ENCODE measurements at regions not wholly inside any gene's neighbourhood (a gene's known extent, or its start where the extent isn't known, plus 50 kb on each side); places are given as distances from the start of the nearest gene placed in this dataset.

- Histone ChIP-seq H3K27ac (ENCODE audit: low read depth in 2 of 2, low read length in 2 of 2) (no peak overlapping the region), H3K36me3 (ENCODE audit: control insufficient read depth in 2 of 2, insufficient read depth in 2 of 2, low read length in 2 of 2) (no peaks in the 10 kb centered on the region), H3K9me3 (ENCODE audit: control insufficient read depth in 2 of 2, low read length in 2 of 2) (no peaks in the 10 kb centered on the region), H3K27me3 (ENCODE audit: control insufficient read depth in 2 of 2, insufficient read depth in 2 of 2, low read length in 2 of 2) (no peaks in the 10 kb centered on the region), H3K4me1 (ENCODE audit: control insufficient read depth in 2 of 2, insufficient read depth in 2 of 2, low read length in 2 of 2) (no peaks in the 10 kb centered on the region), H3K4me3 (ENCODE audit: low read length in 2 of 2) (no peak overlapping the region), H3K9ac (ENCODE audit: low read depth in 1 of 2, low read length in 2 of 2) (no peak overlapping the region)
Observed at GRCh38 chr5:54658010-54658409, 140.5 kb downstream of the SNX18 start.

GRCh38 chr5:54656261-54656728 is 138.7 kb downstream of the SNX18 start:
- Histone ChIP-seq H3K9ac (ENCODE audit: low read depth in 1 of 2, low read length in 2 of 2) (no peak overlapping the region), H3K27me3 (ENCODE audit: control insufficient read depth in 2 of 2, insufficient read depth in 2 of 2, low read length in 2 of 2) (no peaks in the 10 kb centered on the region), H3K36me3 (ENCODE audit: control insufficient read depth in 2 of 2, insufficient read depth in 2 of 2, low read length in 2 of 2) (no peaks in the 10 kb centered on the region), H3K27ac (ENCODE audit: low read depth in 2 of 2, low read length in 2 of 2) (no peak overlapping the region), H3K4me3 (ENCODE audit: low read length in 2 of 2) (no peak overlapping the region), H3K9me3 (ENCODE audit: control insufficient read depth in 2 of 2, low read length in 2 of 2) (no peaks in the 10 kb centered on the region), H3K4me1 (ENCODE audit: control insufficient read depth in 2 of 2, insufficient read depth in 2 of 2, low read length in 2 of 2) (no peaks in the 10 kb centered on the region)

DNA sequence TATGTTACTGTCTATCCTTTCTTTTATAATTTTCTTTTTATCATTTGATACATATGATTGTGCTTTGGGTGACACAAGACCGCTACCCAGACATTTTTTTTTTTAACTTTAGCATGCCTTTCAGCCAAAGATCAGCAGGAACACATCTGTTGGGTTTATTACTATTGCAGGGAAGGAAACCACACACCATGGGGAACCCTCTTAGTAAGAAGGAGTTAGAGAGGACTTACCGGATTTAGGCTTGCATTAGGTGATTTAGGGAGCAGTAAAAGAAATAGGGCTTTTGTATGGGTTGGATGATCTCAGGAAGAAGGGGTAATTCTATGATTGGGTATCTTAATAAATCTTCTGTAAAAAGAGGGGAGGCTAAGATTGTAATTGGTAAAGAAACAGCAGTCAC is 138.2 kb downstream of the SNX18 start:
- Histone ChIP-seq H3K4me1 (ENCODE audit: control insufficient read depth in 2 of 2, insufficient read depth in 2 of 2, low read length in 2 of 2) (no peaks in the 10 kb centered on the region), H3K9me3 (ENCODE audit: control insufficient read depth in 2 of 2, low read length in 2 of 2) (no peaks in the 10 kb centered on the region), H3K27me3 (ENCODE audit: control insufficient read depth in 2 of 2, insufficient read depth in 2 of 2, low read length in 2 of 2) (no peaks in the 10 kb centered on the region), H3K36me3 (ENCODE audit: control insufficient read depth in 2 of 2, insufficient read depth in 2 of 2, low read length in 2 of 2) (no peaks in the 10 kb centered on the region), H3K4me3 (ENCODE audit: low read length in 2 of 2) (no peak overlapping the region), H3K9ac (ENCODE audit: low read depth in 1 of 2, low read length in 2 of 2) (no peak overlapping the region), H3K27ac (ENCODE audit: low read depth in 2 of 2, low read length in 2 of 2) (no peak overlapping the region)

GRCh38 chr5:54655266-54655665 is 137.7 kb downstream of the SNX18 start:
- no peaks in the 10 kb centered on the region for H3K4me1 ChIP-seq (ENCODE audit: control insufficient read depth in 2 of 2, insufficient read depth in 2 of 2, low read length in 2 of 2)
- H3K27me3 ChIP-seq (ENCODE audit: control insufficient read depth in 2 of 2, insufficient read depth in 2 of 2, low read length in 2 of 2), result no peaks in the 10 kb centered on the region
- H3K27ac ChIP-seq (ENCODE audit: low read depth in 2 of 2, low read length in 2 of 2), result no peak overlapping the region
- no peaks in the 10 kb centered on the region for H3K9me3 ChIP-seq (ENCODE audit: control insufficient read depth in 2 of 2, low read length in 2 of 2)
- H3K4me3 ChIP-seq (ENCODE audit: low read length in 2 of 2), result no peak overlapping the region
- H3K36me3 ChIP-seq (ENCODE audit: control insufficient read depth in 2 of 2, insufficient read depth in 2 of 2, low read length in 2 of 2), result no peaks in the 10 kb centered on the region
- no peak overlapping the region for H3K9ac ChIP-seq (ENCODE audit: low read depth in 1 of 2, low read length in 2 of 2)

DNA sequence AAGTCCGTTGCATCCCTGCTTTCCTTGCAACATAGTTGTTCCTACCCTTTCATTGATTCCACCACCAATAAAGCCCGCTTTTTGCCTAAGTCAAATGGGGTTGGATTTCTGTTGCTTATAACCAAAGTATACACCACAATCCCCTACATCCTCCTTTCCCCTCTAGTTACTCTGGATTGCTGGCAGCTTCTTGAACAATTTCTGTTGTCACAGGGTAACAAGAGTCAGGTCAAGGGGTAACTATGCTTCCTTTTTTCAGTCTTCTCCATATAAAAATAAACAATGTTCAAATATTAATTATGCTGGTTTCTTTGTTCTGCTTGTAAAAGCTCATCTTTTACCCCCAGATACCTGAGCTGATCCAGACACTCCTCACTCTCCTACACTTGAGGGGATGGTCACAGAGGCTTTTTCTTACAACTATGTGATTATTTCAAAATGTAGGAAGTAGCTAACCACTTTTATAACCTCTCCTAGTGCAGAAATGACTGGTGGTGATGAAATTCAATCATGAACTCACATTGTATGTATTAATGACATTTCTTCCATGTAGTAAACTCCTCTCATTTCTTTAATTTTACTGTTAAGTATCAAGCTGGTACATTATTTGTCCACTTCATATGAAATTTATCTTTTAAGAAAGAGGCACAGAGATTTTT is 136.5 kb downstream of the SNX18 start:
- no peaks in the 10 kb centered on the region for H3K27me3 ChIP-seq (ENCODE audit: control insufficient read depth in 2 of 2, insufficient read depth in 2 of 2, low read length in 2 of 2)
- no peak overlapping the region for H3K9ac ChIP-seq (ENCODE audit: low read depth in 1 of 2, low read length in 2 of 2)
- no peaks in the 10 kb centered on the region for H3K36me3 ChIP-seq (ENCODE audit: control insufficient read depth in 2 of 2, insufficient read depth in 2 of 2, low read length in 2 of 2)
- no peak overlapping the region for H3K4me3 ChIP-seq (ENCODE audit: low read length in 2 of 2)
- H3K9me3 ChIP-seq (ENCODE audit: control insufficient read depth in 2 of 2, low read length in 2 of 2), result no peaks in the 10 kb centered on the region
- no peak overlapping the region for H3K27ac ChIP-seq (ENCODE audit: low read depth in 2 of 2, low read length in 2 of 2)
- H3K4me1 ChIP-seq (ENCODE audit: control insufficient read depth in 2 of 2, insufficient read depth in 2 of 2, low read length in 2 of 2), result no peaks in the 10 kb centered on the region

- H3K9me3 ChIP-seq (ENCODE audit: control insufficient read depth in 2 of 2, low read length in 2 of 2), result no peaks in the 10 kb centered on the region
- no peaks in the 10 kb centered on the region for H3K27me3 ChIP-seq (ENCODE audit: control insufficient read depth in 2 of 2, insufficient read depth in 2 of 2, low read length in 2 of 2)
- H3K9ac ChIP-seq (ENCODE audit: low read depth in 1 of 2, low read length in 2 of 2), result no peak overlapping the region
- H3K4me3 ChIP-seq (ENCODE audit: low read length in 2 of 2), result no peak overlapping the region
- peaks cover 4% of the 10 kb centered on the region in 2 donors for H3K4me1 ChIP-seq (ENCODE audit: control insufficient read depth in 2 of 2, insufficient read depth in 2 of 2, low read length in 2 of 2)
- H3K36me3 ChIP-seq (ENCODE audit: control insufficient read depth in 2 of 2, insufficient read depth in 2 of 2, low read length in 2 of 2), result no peaks in the 10 kb centered on the region
- H3K27ac ChIP-seq (ENCODE audit: low read depth in 2 of 2, low read length in 2 of 2), result no peak overlapping the region
Observed at GRCh38 chr5:54651482-54652076, 134.0 kb downstream of the SNX18 start.

DNA sequence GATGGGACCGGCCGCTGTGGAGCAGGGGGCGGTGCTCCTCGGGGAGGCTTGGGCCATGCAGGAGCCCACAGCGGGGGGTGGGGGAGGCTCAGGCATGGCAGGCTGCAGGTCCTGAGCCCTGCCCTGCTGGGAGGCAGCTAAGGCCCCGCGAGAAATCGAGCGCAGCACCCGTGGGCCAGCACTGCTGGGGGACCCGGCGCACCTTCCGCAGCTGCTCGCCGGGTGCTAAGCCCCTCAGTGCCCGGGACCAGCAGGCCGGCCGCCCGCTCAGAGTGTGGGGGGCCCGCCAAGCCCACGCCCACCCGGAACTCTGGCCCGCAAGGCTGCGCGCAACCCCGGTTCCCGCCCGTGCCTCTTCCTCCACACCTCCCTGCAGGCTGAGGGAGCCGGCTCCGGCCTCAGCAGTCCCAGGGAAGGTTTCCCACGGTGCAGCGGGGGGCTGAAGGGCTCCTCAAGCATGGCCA is 131.5 kb downstream of the SNX18 start:
- H3K9me3 ChIP-seq (ENCODE audit: control insufficient read depth in 2 of 2, low read length in 2 of 2), result no peaks in the 10 kb centered on the region
- H3K4me1 ChIP-seq (ENCODE audit: control insufficient read depth in 2 of 2, insufficient read depth in 2 of 2, low read length in 2 of 2), result peaks cover 4 to 12% of the 10 kb centered on the region in 2 donors
- H3K36me3 ChIP-seq (ENCODE audit: control insufficient read depth in 2 of 2, insufficient read depth in 2 of 2, low read length in 2 of 2), result no peaks in the 10 kb centered on the region
- no peak overlapping the region for H3K9ac ChIP-seq (ENCODE audit: low read depth in 1 of 2, low read length in 2 of 2)
- H3K27ac ChIP-seq (ENCODE audit: low read depth in 2 of 2, low read length in 2 of 2), result no peak overlapping the region
- no peak overlapping the region for H3K4me3 ChIP-seq (ENCODE audit: low read length in 2 of 2)
- no peaks in the 10 kb centered on the region for H3K27me3 ChIP-seq (ENCODE audit: control insufficient read depth in 2 of 2, insufficient read depth in 2 of 2, low read length in 2 of 2)

- H3K4me1 ChIP-seq (ENCODE audit: control insufficient read depth in 2 of 2, insufficient read depth in 2 of 2, low read length in 2 of 2), result peaks cover 4 to 12% of the 10 kb centered on the region in 2 donors
- peak overlapping the region in 1 of 2 donors; percentile 3 for H3K9ac ChIP-seq (ENCODE audit: low read depth in 1 of 2, low read length in 2 of 2)
- no peaks in the 10 kb centered on the region for H3K27me3 ChIP-seq (ENCODE audit: control insufficient read depth in 2 of 2, insufficient read depth in 2 of 2, low read length in 2 of 2)
- H3K36me3 ChIP-seq (ENCODE audit: control insufficient read depth in 2 of 2, insufficient read depth in 2 of 2, low read length in 2 of 2), result no peaks in the 10 kb centered on the region
- H3K9me3 ChIP-seq (ENCODE audit: control insufficient read depth in 2 of 2, low read length in 2 of 2), result no peaks in the 10 kb centered on the region
- H3K4me3 ChIP-seq (ENCODE audit: low read length in 2 of 2), result peak overlapping the region in 1 of 2 donors; percentile 39
- H3K27ac ChIP-seq (ENCODE audit: low read depth in 2 of 2, low read length in 2 of 2), result peak overlapping the region; percentile 53 to 80
Observed at GRCh38 chr5:54646356-54647101, 129.0 kb downstream of the SNX18 start.

DNA sequence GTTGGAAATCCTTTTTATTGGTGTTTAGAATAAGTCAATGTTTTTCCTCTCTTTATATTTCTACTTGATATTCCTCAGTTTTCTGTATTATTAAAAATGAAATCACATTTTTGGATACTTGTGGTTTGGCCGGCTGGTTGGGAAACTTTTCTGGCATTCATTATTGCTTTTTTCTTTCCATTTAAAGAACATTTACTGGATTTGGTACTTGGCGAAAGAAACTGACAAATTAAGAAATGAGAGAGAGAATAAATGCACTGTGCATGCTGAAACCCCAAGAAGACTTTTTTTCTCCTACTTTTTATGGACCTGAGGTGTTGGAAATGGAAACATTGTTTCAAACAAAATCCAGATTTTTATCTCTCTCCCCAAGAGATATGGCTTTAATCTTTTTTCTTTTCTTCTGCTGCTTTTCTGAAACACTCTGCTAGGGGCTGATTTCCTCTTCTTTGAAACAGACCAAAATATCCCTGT is 128.4 kb downstream of the SNX18 start:
- Histone ChIP-seq H3K27me3 (ENCODE audit: control insufficient read depth in 2 of 2, insufficient read depth in 2 of 2, low read length in 2 of 2) (no peaks in the 10 kb centered on the region), H3K4me3 (ENCODE audit: low read length in 2 of 2) (no peak overlapping the region), H3K4me1 (ENCODE audit: control insufficient read depth in 2 of 2, insufficient read depth in 2 of 2, low read length in 2 of 2) (peaks cover 4 to 12% of the 10 kb centered on the region in 2 donors), H3K27ac (ENCODE audit: low read depth in 2 of 2, low read length in 2 of 2) (peak overlapping the region in 1 of 2 donors; percentile 53), H3K36me3 (ENCODE audit: control insufficient read depth in 2 of 2, insufficient read depth in 2 of 2, low read length in 2 of 2) (no peaks in the 10 kb centered on the region), H3K9me3 (ENCODE audit: control insufficient read depth in 2 of 2, low read length in 2 of 2) (no peaks in the 10 kb centered on the region), H3K9ac (ENCODE audit: low read depth in 1 of 2, low read length in 2 of 2) (no peak overlapping the region)

DNA sequence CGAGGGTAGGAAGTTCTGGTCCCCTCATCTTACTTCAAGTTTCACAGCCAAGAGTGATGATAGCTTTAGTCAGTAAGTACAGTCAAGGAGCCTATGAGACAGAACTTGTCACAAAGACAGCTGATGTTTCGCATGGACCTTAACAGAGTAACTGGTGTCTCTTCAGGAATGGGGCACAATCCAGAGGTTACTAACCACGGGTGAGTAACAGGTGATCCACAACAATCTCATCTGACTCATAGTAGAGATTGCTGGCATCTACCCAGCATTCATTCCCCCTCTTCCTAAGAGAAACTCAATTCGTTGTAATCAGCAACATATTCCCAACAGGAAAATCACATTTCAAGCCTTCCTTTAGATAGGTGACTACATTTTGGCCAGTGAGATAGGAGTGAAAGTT is 126.7 kb downstream of the SNX18 start:
- Histone ChIP-seq H3K36me3 (ENCODE audit: control insufficient read depth in 2 of 2, insufficient read depth in 2 of 2, low read length in 2 of 2) (no peaks in the 10 kb centered on the region), H3K27me3 (ENCODE audit: control insufficient read depth in 2 of 2, insufficient read depth in 2 of 2, low read length in 2 of 2) (no peaks in the 10 kb centered on the region), H3K4me1 (ENCODE audit: control insufficient read depth in 2 of 2, insufficient read depth in 2 of 2, low read length in 2 of 2) (peaks cover 4 to 12% of the 10 kb centered on the region in 2 donors), H3K27ac (ENCODE audit: low read depth in 2 of 2, low read length in 2 of 2) (no peak overlapping the region), H3K4me3 (ENCODE audit: low read length in 2 of 2) (no peak overlapping the region), H3K9ac (ENCODE audit: low read depth in 1 of 2, low read length in 2 of 2) (no peak overlapping the region), H3K9me3 (ENCODE audit: control insufficient read depth in 2 of 2, low read length in 2 of 2) (no peaks in the 10 kb centered on the region)

Measured in mucosa of rectum (tissue), 2 donors.